ENCODE measurements at regions not wholly inside any gene's neighbourhood (a gene's known extent, or its start where the extent isn't known, plus 50 kb on each side); places are given as distances from the start of the nearest gene placed in this dataset.

GRCh38 chr4:162341533-162341932, 177.7 kb upstream of the FSTL5 start:
- H3K36me3 ChIP-seq (ENCODE audit: control insufficient read depth, insufficient read depth, low read length), result no peaks in the 10 kb centered on the region
- no peaks in the 10 kb centered on the region for H3K9me3 ChIP-seq (ENCODE audit: control insufficient read depth, low read length)
- no peak overlapping the region for H3K27ac ChIP-seq
- no peak for TF ChIP-seq CTCF (IDR thresholded peaks at IDR 0.05)
- H3K27me3 ChIP-seq (ENCODE audit: control insufficient read depth, insufficient read depth, low read length), result no peaks in the 10 kb centered on the region
- H2AFZ ChIP-seq, result no peak overlapping the region
- no peak overlapping the region for H3K4me2 ChIP-seq (ENCODE audit: low read length)
- no peaks in the 10 kb centered on the region for H3K4me1 ChIP-seq
- no peaks in the 10 kb centered on the region for H3K79me2 ChIP-seq
- no peak overlapping the region for H3K9ac ChIP-seq
- H3K4me3 ChIP-seq (ENCODE audit: low read depth, low read length), result no peak overlapping the region

GRCh38 chr4:162323919-162324318, 160.1 kb upstream of the FSTL5 start:
- H2AFZ ChIP-seq, result no peak overlapping the region
- no peak overlapping the region for H3K27ac ChIP-seq
- no peak for TF ChIP-seq CTCF (IDR thresholded peaks at IDR 0.05)
- no peak overlapping the region for H3K4me3 ChIP-seq (ENCODE audit: low read depth, low read length)
- H3K9me3 ChIP-seq (ENCODE audit: control insufficient read depth, low read length), result no peaks in the 10 kb centered on the region
- H3K27me3 ChIP-seq (ENCODE audit: control insufficient read depth, insufficient read depth, low read length), result no peaks in the 10 kb centered on the region
- H3K9ac ChIP-seq, result no peak overlapping the region
- no peak overlapping the region for H3K4me2 ChIP-seq (ENCODE audit: low read length)
- no peaks in the 10 kb centered on the region for H3K36me3 ChIP-seq (ENCODE audit: control insufficient read depth, insufficient read depth, low read length)
- no peaks in the 10 kb centered on the region for H3K4me1 ChIP-seq
- no peaks in the 10 kb centered on the region for H3K79me2 ChIP-seq

GRCh38 chr4:162322054-162322453, 158.3 kb upstream of the FSTL5 start:
- no peaks in the 10 kb centered on the region for H3K79me2 ChIP-seq
- TF ChIP-seq CTCF (IDR thresholded peaks at IDR 0.05), result no peak

GRCh38 chr4:162285753-162286152, 122.0 kb upstream of the FSTL5 start:
- H3K36me3 ChIP-seq (ENCODE audit: control insufficient read depth, insufficient read depth, low read length), result no peaks in the 10 kb centered on the region
- no peak overlapping the region for H3K27ac ChIP-seq
- no peaks in the 10 kb centered on the region for H3K79me2 ChIP-seq
- no peaks in the 10 kb centered on the region for H3K27me3 ChIP-seq (ENCODE audit: control insufficient read depth, insufficient read depth, low read length)
- no peaks in the 10 kb centered on the region for H3K4me1 ChIP-seq
- no peak for TF ChIP-seq CTCF (IDR thresholded peaks at IDR 0.05)
- H3K4me2 ChIP-seq (ENCODE audit: low read length), result no peak overlapping the region
- H2AFZ ChIP-seq, result no peak overlapping the region
- H3K9me3 ChIP-seq (ENCODE audit: control insufficient read depth, low read length), result no peaks in the 10 kb centered on the region
- no peak overlapping the region for H3K9ac ChIP-seq
- H3K4me3 ChIP-seq (ENCODE audit: low read depth, low read length), result no peak overlapping the region

More at GRCh38 chr4:162322054-162322453, 158.3 kb upstream of the FSTL5 start:
- no peak overlapping the region for H3K9ac ChIP-seq
- H3K36me3 ChIP-seq (ENCODE audit: control insufficient read depth, insufficient read depth, low read length), result no peaks in the 10 kb centered on the region
- H3K4me3 ChIP-seq (ENCODE audit: low read depth, low read length), result no peak overlapping the region
- no peaks in the 10 kb centered on the region for H3K27me3 ChIP-seq (ENCODE audit: control insufficient read depth, insufficient read depth, low read length)
- H3K9me3 ChIP-seq (ENCODE audit: control insufficient read depth, low read length), result no peaks in the 10 kb centered on the region
- no peak overlapping the region for H3K27ac ChIP-seq
- no peaks in the 10 kb centered on the region for H3K4me1 ChIP-seq
- no peak overlapping the region for H2AFZ ChIP-seq
- H3K4me2 ChIP-seq (ENCODE audit: low read length), result no peak overlapping the region

GRCh38 chr4:162282684-162283083, 118.9 kb upstream of the FSTL5 start:
- no peak overlapping the region for H3K4me3 ChIP-seq (ENCODE audit: low read depth, low read length)
- H3K27me3 ChIP-seq (ENCODE audit: control insufficient read depth, insufficient read depth, low read length), result no peaks in the 10 kb centered on the region
- H3K9me3 ChIP-seq (ENCODE audit: control insufficient read depth, low read length), result no peaks in the 10 kb centered on the region
- H3K79me2 ChIP-seq, result no peaks in the 10 kb centered on the region
- H3K9ac ChIP-seq, result no peak overlapping the region
- no peaks in the 10 kb centered on the region for H3K4me1 ChIP-seq
- H2AFZ ChIP-seq, result no peak overlapping the region
- H3K4me2 ChIP-seq (ENCODE audit: low read length), result no peak overlapping the region
- no peak for TF ChIP-seq CTCF (IDR thresholded peaks at IDR 0.05)
- H3K36me3 ChIP-seq (ENCODE audit: control insufficient read depth, insufficient read depth, low read length), result no peaks in the 10 kb centered on the region
- H3K27ac ChIP-seq, result no peak overlapping the region

Data from parathyroid adenoma (tissue), 2 donors.